ENCODE measurements at regions not wholly inside any gene's neighbourhood (a gene's known extent, or its start where the extent isn't known, plus 50 kb on each side); places are given as distances from the start of the nearest gene placed in this dataset.

GRCh38 chr19:34075661-34076091 is 96.6 kb upstream of the LSM14A start:
- ChIA-PET POLR2A (no interaction called here), CTCF (no interaction called here)
- DNase-seq (ENCODE audit: extremely low spot score), result no peak
- TF ChIP-seq CTCF (IDR thresholded peaks at IDR 0.05; ENCODE audit: control extremely low read depth, extremely low read depth, low read depth, missing control alignments), result no peak

GRCh38 chr19:34082289-34083077 is 89.8 kb upstream of the LSM14A start:
- TF ChIP-seq CTCF (IDR thresholded peaks at IDR 0.05; ENCODE audit: control extremely low read depth, extremely low read depth, low read depth, missing control alignments), result no peak
- DNase-seq (ENCODE audit: extremely low spot score), result no peak
- POLR2A ChIA-PET, result no interaction called here
- CTCF ChIA-PET, result interaction anchor here (1.4 to 2.6 kb wide), 3 partner anchors 14 to 305 kb away, joined by 3 to 11 read pairs (median 6); no protein-coding TSS in a partner anchor

GRCh38 chr19:34084396-34085145 is 87.7 kb upstream of the LSM14A start:
- no peak for DNase-seq (ENCODE audit: extremely low spot score)
- CTCF ChIA-PET, result interaction anchor here (1.4 to 1.9 kb wide), 2 partner anchors 12 to 32 kb away, joined by 3 to 8 read pairs; no protein-coding TSS in a partner anchor
- no peak for TF ChIP-seq CTCF (IDR thresholded peaks at IDR 0.05; ENCODE audit: control extremely low read depth, extremely low read depth, low read depth, missing control alignments)
- POLR2A ChIA-PET, result no interaction called here

GRCh38 chr19:34085336-34085735 is 87.0 kb upstream of the LSM14A start:
- POLR2A ChIA-PET, result no interaction called here
- DNase-seq (ENCODE audit: extremely low spot score), result no peak
- no peak for TF ChIP-seq CTCF (IDR thresholded peaks at IDR 0.05; ENCODE audit: control extremely low read depth, extremely low read depth, low read depth, missing control alignments)
- CTCF ChIA-PET, result interaction anchor here (1.9 kb wide), 1 partner anchor 11 kb away, joined by 8 read pairs; no protein-coding TSS in a partner anchor

GRCh38 chr19:34088292-34088691 is 84.0 kb upstream of the LSM14A start:
- DNase-seq (ENCODE audit: extremely low spot score), result no peak
- POLR2A ChIA-PET, result no interaction called here

More at GRCh38 chr19:34088292-34088691, 84.0 kb upstream of the LSM14A start:
- no peak for TF ChIP-seq CTCF (IDR thresholded peaks at IDR 0.05; ENCODE audit: control extremely low read depth, extremely low read depth, low read depth, missing control alignments)
- CTCF ChIA-PET, result interaction anchor here (1.3 kb wide), 1 partner anchor 47 kb away, joined by 3 read pairs; no protein-coding TSS in a partner anchor

All from GM10248 (cell line).